ENCODE measurements at regions not wholly inside any gene's neighbourhood (a gene's known extent, or its start where the extent isn't known, plus 50 kb on each side); places are given as distances from the start of the nearest gene placed in this dataset.

- Histone ChIP-seq H3K9me3 (no peaks in the 10 kb centered on the region), H3K4me1 (no peaks in the 10 kb centered on the region), H3K27ac (no peak overlapping the region), H3K4me3 (no peak overlapping the region), H3K36me3 (no peaks in the 10 kb centered on the region), H3K27me3 (no peaks in the 10 kb centered on the region)
- no peak for DNase-seq
- TF ChIP-seq, protein P1, sequence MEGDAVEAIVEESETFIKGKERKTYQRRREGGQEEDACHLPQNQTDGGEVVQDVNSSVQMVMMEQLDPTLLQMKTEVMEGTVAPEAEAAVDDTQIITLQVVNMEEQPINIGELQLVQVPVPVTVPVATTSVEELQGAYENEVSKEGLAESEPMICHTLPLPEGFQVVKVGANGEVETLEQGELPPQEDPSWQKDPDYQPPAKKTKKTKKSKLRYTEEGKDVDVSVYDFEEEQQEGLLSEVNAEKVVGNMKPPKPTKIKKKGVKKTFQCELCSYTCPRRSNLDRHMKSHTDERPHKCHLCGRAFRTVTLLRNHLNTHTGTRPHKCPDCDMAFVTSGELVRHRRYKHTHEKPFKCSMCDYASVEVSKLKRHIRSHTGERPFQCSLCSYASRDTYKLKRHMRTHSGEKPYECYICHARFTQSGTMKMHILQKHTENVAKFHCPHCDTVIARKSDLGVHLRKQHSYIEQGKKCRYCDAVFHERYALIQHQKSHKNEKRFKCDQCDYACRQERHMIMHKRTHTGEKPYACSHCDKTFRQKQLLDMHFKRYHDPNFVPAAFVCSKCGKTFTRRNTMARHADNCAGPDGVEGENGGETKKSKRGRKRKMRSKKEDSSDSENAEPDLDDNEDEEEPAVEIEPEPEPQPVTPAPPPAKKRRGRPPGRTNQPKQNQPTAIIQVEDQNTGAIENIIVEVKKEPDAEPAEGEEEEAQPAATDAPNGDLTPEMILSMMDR (IDR thresholded peaks at IDR 0.05) = no peak
- intact Hi-C loops (cut with DNase I) = no loop called here
- ATAC-seq = no peak
Measured at GRCh38 chr4:11013094-11013664, 328.6 kb upstream of the CLNK start.

DNA sequence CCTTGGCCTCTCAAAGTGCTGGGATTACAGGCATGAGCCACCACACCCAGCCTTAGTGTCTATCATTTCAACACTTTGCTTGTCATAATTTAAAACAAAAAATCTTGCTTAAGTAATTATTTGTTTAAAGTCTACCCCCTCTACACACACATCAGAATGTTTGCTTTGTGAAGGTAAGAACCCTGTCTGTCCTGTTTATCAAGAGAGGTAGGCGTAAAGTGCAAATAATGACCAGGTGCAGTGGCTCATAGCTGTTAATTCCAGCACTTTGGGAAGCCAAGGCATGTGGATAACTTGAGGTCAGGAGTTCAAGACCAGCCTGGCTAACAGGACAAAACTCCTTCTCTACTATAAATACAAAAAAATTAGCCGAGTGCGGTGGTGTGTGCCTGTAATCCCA lies 326.7 kb upstream of the CLNK start:
- intact Hi-C loops (cut with DNase I) = no loop called here
- Histone ChIP-seq H3K27ac (no peak overlapping the region), H3K9me3 (no peaks in the 10 kb centered on the region), H3K4me1 (no peaks in the 10 kb centered on the region), H3K36me3 (no peaks in the 10 kb centered on the region), H3K4me3 (no peak overlapping the region), H3K27me3 (no peaks in the 10 kb centered on the region)
- TF ChIP-seq, protein P1 (IDR thresholded peaks at IDR 0.05) = no peak
- ATAC-seq (peak; percentile 63), DNase-seq (no peak)

DNA sequence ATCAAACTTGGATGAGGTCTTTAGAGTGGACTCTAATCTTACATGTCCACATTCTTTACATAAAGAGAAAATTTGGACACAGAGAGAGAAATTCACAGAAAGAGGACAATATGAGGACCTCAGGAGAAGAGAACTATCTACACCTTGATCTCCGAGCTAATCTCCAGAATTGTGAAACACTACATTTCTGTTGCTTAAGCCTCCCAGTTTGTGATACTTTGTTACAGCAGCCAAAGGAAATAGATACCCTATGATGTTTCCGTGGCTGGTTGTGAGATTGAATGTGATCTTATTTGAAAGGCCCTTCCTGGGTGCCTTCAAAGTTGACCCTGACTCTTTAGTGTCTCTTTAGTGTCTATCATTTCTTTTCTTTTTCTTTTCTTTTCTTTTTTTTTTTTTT lies 326.1 kb upstream of the CLNK start:
- TF ChIP-seq, protein P1 (IDR thresholded peaks at IDR 0.05) = no peak
- no peak for DNase-seq
- Histone ChIP-seq H3K27me3 (no peaks in the 10 kb centered on the region), H3K27ac (no peak overlapping the region), H3K4me3 (no peak overlapping the region), H3K36me3 (no peaks in the 10 kb centered on the region), H3K9me3 (no peaks in the 10 kb centered on the region), H3K4me1 (no peaks in the 10 kb centered on the region)
- intact Hi-C loops (cut with DNase I) = no loop called here
- ATAC-seq = no peak

DNA sequence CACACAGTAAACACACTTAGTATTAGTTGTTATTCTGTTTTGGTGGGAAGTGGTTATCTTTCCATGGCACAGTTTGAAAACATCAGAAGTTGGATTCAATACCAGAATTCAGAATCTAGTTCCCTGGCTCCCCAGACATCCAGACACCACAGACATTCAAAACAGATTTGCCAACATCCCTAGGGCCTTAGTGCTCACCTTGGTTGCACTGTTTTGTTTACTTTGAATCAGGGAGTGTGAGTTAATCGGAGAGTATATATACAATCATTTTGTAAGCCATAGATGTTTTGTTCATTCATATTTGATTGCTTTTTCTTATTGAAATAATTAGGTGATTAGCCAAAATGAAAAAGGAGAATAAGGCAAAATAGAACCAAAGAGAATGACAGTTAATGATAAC lies 324.7 kb upstream of the CLNK start:
- intact Hi-C loops (cut with DNase I) = no loop called here
- Histone ChIP-seq H3K36me3 (no peaks in the 10 kb centered on the region), H3K4me3 (no peak overlapping the region), H3K4me1 (no peaks in the 10 kb centered on the region), H3K9me3 (no peaks in the 10 kb centered on the region), H3K27me3 (no peaks in the 10 kb centered on the region), H3K27ac (no peak overlapping the region)
- DNase-seq (no peak), ATAC-seq (no peak)
- TF ChIP-seq, protein P1 (IDR thresholded peaks at IDR 0.05) = no peak

DNA sequence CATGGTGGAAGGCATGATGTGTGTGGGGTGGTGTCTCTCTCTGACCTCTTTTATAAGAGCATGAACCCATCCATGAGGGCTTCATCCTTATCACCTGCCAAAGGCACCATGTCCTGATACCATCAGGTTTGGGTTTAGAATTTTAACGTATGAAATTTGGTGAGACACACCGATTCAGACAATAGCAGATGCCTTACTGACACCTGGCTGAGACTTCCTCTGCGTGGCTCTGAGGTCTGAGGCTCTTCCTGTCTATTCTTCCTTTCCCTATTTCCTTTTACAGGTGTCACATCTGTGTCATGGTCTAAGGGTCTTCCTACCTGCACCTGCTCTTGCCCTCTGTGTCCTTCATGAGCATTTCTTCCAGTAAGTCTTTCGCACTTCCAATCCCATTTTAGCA lies 320.7 kb upstream of the CLNK start:
- DNase-seq = no peak
- no peak for ATAC-seq
- intact Hi-C loops (cut with DNase I) = no loop called here
- TF ChIP-seq, protein P1 (IDR thresholded peaks at IDR 0.05) = no peak
- H3K36me3 ChIP-seq = no peaks in the 10 kb centered on the region
- H3K27me3 ChIP-seq = no peaks in the 10 kb centered on the region
- H3K4me1 ChIP-seq = no peaks in the 10 kb centered on the region
- H3K9me3 ChIP-seq = no peaks in the 10 kb centered on the region
- H3K4me3 ChIP-seq = no peak overlapping the region
- H3K27ac ChIP-seq = no peak overlapping the region

- H3K9me3 ChIP-seq = no peaks in the 10 kb centered on the region
- no peak overlapping the region for H3K27ac ChIP-seq
- TF ChIP-seq, protein P1 (IDR thresholded peaks at IDR 0.05) = no peak
- intact Hi-C loops (cut with DNase I) = no loop called here
- ATAC-seq (no peak), DNase-seq (no peak)
- no peak overlapping the region for H3K4me3 ChIP-seq
- no peaks in the 10 kb centered on the region for H3K27me3 ChIP-seq
- H3K4me1 ChIP-seq = no peaks in the 10 kb centered on the region
- H3K36me3 ChIP-seq = no peaks in the 10 kb centered on the region
Measured at GRCh38 chr4:11004818-11005217, 320.2 kb upstream of the CLNK start.
